HEK293T (cell line): ENCODE measurements at regions not wholly inside any gene's neighbourhood (a gene's known extent, or its start where the extent isn't known, plus 50 kb on each side); places are given as distances from the start of the nearest gene placed in this dataset.

ENCODE experiments used
- CTCF ChIA-PET: fragments of 350-600 bp; formaldehyde crosslinking; extraction: SDS; loops from one replicate; lab custom pipeline; 2021; ENCODE audit warnings: antibody characterized with exemption, inconsistent platforms; lab: Yijun Ruan, JAX
- POLR2A ChIA-PET: fragments of 350-600 bp; formaldehyde crosslinking; extraction: SDS; loops from one replicate; lab custom pipeline; 2020; ENCODE audit warnings: antibody characterized with exemption, inconsistent platforms; lab: Yijun Ruan, JAX
- DNase-seq: peaks from one replicate; pipeline ENCODE4 v3.0.0; 2012; ENCODE audit warnings: mixed read lengths; ENCODE audit errors: extremely low spot score
- ARNT ChIP-seq: fragments of 450-650 bp; IDR thresholded peaks from 2 replicates; pipeline ENCODE4 v1.6.1; 2017; ENCODE audit warnings: mild to moderate bottlenecking
- BHLHE40 ChIP-seq: fragments of 450-650 bp; IDR thresholded peaks from 2 replicates; pipeline ENCODE4 v1.6.1; 2016; ENCODE audit warnings: mild to moderate bottlenecking, moderate library complexity, borderline replicate concordance
- CTBP1 ChIP-seq: fragments of 450-650 bp; IDR thresholded peaks from 2 replicates; pipeline ENCODE4 v1.6.1; 2016; ENCODE audit warnings: borderline replicate concordance
- ELF4 ChIP-seq: fragments of 450-650 bp; IDR thresholded peaks from 2 replicates; pipeline ENCODE4 v1.6.1; 2017; ENCODE audit warnings: antibody characterized with exemption
- FOXA1 ChIP-seq: fragments of 450-650 bp; IDR thresholded peaks from 2 replicates; pipeline ENCODE4 v1.6.1; 2016; ENCODE audit warnings: mild to moderate bottlenecking
- FOXK2 ChIP-seq: fragments of 450-650 bp; IDR thresholded peaks from 2 replicates; pipeline ENCODE4 v1.6.1; 2016; ENCODE audit warnings: mild to moderate bottlenecking
- FOXM1 ChIP-seq: fragments of 450-650 bp; IDR thresholded peaks from 2 replicates; pipeline ENCODE4 v1.6.1; 2017; ENCODE audit warnings: mild to moderate bottlenecking, borderline replicate concordance
- HDGF ChIP-seq: fragments of 450-650 bp; IDR thresholded peaks from 2 replicates; pipeline ENCODE4 v1.6.1; 2017; ENCODE audit warnings: antibody characterized with exemption, borderline replicate concordance
- L3MBTL2 ChIP-seq: fragments of 450-650 bp; conservative IDR thresholded peaks from 2 replicates; pipeline ENCODE4 v1.6.1; 2016; ENCODE audit warnings: mild to moderate bottlenecking
- LEF1 ChIP-seq: fragments of 450-650 bp; IDR thresholded peaks from 2 replicates; pipeline ENCODE4 v1.6.1; 2017; ENCODE audit warnings: mild to moderate bottlenecking, borderline replicate concordance
- NFRKB ChIP-seq: fragments of 450-650 bp; IDR thresholded peaks from 2 replicates; pipeline ENCODE4 v1.6.1; 2016; ENCODE audit warnings: mild to moderate bottlenecking, moderate library complexity
- PKNOX1 ChIP-seq: fragments of 450-650 bp; IDR thresholded peaks from 2 replicates; pipeline ENCODE4 v1.6.1; 2016
- SP1 ChIP-seq: fragments of 450-650 bp; IDR thresholded peaks from 2 replicates; pipeline ENCODE4 v1.6.1; 2017
- SUZ12 ChIP-seq: fragments of 450-650 bp; IDR thresholded peaks from 2 replicates; pipeline ENCODE4 v1.6.1; 2016; ENCODE audit warnings: mild to moderate bottlenecking
- TARDBP ChIP-seq: fragments of 450-650 bp; IDR thresholded peaks from 2 replicates; pipeline ENCODE4 v1.6.1; 2016
- ZNF384 ChIP-seq: fragments of 450-650 bp; IDR thresholded peaks from 2 replicates; pipeline ENCODE4 v1.6.1; 2016

- ChIA-PET POLR2A (no interaction called here), CTCF (no interaction called here)
- no peak for DNase-seq
- no peak for TF ChIP-seq FOXA1
- TF ChIP-seq ZNF384 = no peak
- TF ChIP-seq LEF1 = no peak
- TF ChIP-seq ELF4 = peak; percentile 76
- TF ChIP-seq L3MBTL2 = no peak
Observed at GRCh38 chrX:15963858-15964257, 109.2 kb upstream of the AP1S2 start.

GRCh38 chrX:15960237-15960636 is 105.6 kb upstream of the AP1S2 start:
- POLR2A ChIA-PET = no interaction called here
- TF ChIP-seq CTBP1 (no peak), SUZ12 (no peak), LEF1 (no peak), FOXK2 (no peak), TARDBP (no peak), FOXM1 (no peak), ZNF384 (no peak), L3MBTL2 (no peak), PKNOX1 (no peak), ELF4 (no peak), BHLHE40 (no peak)
- DNase-seq = no peak
- CTCF ChIA-PET = no interaction called here

- ChIA-PET POLR2A (no interaction called here), CTCF (no interaction called here)
Observed at GRCh38 chrX:15956681-15957080, 102.1 kb upstream of the AP1S2 start.

GRCh38 chrX:15953801-15954200 is 99.2 kb upstream of the AP1S2 start:
- ChIA-PET CTCF (no interaction called here), POLR2A (no interaction called here)
- TF ChIP-seq ARNT = no peak
- no peak for TF ChIP-seq FOXK2
- TF ChIP-seq L3MBTL2 = no peak
- no peak for TF ChIP-seq FOXM1
- TF ChIP-seq LEF1 = no peak
- DNase-seq = no peak

More at GRCh38 chrX:15956681-15957080, 102.1 kb upstream of the AP1S2 start:
- TF ChIP-seq LEF1 = no peak
- TF ChIP-seq NFRKB = no peak
- no peak for TF ChIP-seq FOXA1
- TF ChIP-seq HDGF = no peak
- no peak for TF ChIP-seq BHLHE40
- no peak for TF ChIP-seq CTBP1
- TF ChIP-seq ZNF384 = no peak
- TF ChIP-seq FOXM1 = no peak
- TF ChIP-seq TARDBP = no peak
- TF ChIP-seq PKNOX1 = no peak
- no peak for DNase-seq

- no peak for TF ChIP-seq NFRKB
- no peak for TF ChIP-seq ARNT
- no peak for TF ChIP-seq ELF4
- TF ChIP-seq ZNF384 = no peak
- no peak for TF ChIP-seq FOXK2
- TF ChIP-seq L3MBTL2 = no peak
- TF ChIP-seq SP1 = no peak
- no peak for TF ChIP-seq FOXA1
- TF ChIP-seq TARDBP = no peak
- no peak for TF ChIP-seq FOXM1
- TF ChIP-seq SUZ12 = no peak
- no peak for TF ChIP-seq PKNOX1
- TF ChIP-seq LEF1 = no peak
- no peak for TF ChIP-seq BHLHE40
- no peak for TF ChIP-seq HDGF
- TF ChIP-seq CTBP1 = no peak
- POLR2A ChIA-PET = no interaction called here
- no peak for DNase-seq
- CTCF ChIA-PET = no interaction called here
Observed at GRCh38 chrX:15952212-15952611, 97.6 kb upstream of the AP1S2 start.

GRCh38 chrX:15948318-15948660 is 93.7 kb upstream of the AP1S2 start:
- no peak for TF ChIP-seq PKNOX1
- TF ChIP-seq CTBP1 = no peak
- TF ChIP-seq NFRKB = no peak
- no peak for TF ChIP-seq ELF4
- no peak for TF ChIP-seq BHLHE40
- TF ChIP-seq FOXA1 = no peak
- TF ChIP-seq ARNT = no peak
- TF ChIP-seq TARDBP = no peak
- DNase-seq = no peak
- ChIA-PET POLR2A (no interaction called here), CTCF (no interaction called here)
